OCI-LY1 (cell line): ENCODE measurements at regions not wholly inside any gene's neighbourhood (a gene's known extent, or its start where the extent isn't known, plus 50 kb on each side); places are given as distances from the start of the nearest gene placed in this dataset.

ENCODE experiments used
- H2AFZ ChIP-seq: fragments of 200-600 bp; sonication (generic), shearing (Covaris generic); 2 replicates; pipeline ENCODE4 v1.6.0; 2014; ENCODE audit warnings: antibody characterized with exemption, mild to moderate bottlenecking, low read length
- H3F3A ChIP-seq: fragments of 200-600 bp; sonication (generic), shearing (Covaris generic); 2 replicates; pipeline ENCODE4 v1.6.0; 2014; ENCODE audit warnings: mild to moderate bottlenecking, antibody characterized with exemption, low read length, moderate library complexity; ENCODE audit not compliant: insufficient read depth
- H3K27ac ChIP-seq: fragments of 200-600 bp; sonication (generic); 2 replicates; pipeline ENCODE4 v1.5.1; 2014; ENCODE audit warnings: low read length, mixed run types, mild to moderate bottlenecking, low read depth; ENCODE audit not compliant: poor library complexity, severe bottlenecking
- H3K27me3 ChIP-seq: fragments of 200-600 bp; sonication (generic); 2 replicates; pipeline ENCODE4 v1.6.0; 2014; ENCODE audit warnings: antibody characterized with exemption, mild to moderate bottlenecking, low read length, moderate library complexity; ENCODE audit not compliant: insufficient read depth
- H3K36me3 ChIP-seq: fragments of 200-600 bp; sonication (generic); 2 replicates; pipeline ENCODE4 v1.6.1; 2014; ENCODE audit warnings: mild to moderate bottlenecking, antibody characterized with exemption, low read length, moderate library complexity, mixed read lengths; ENCODE audit not compliant: insufficient read depth
- H3K4me1 ChIP-seq: fragments of 200-600 bp; sonication (generic); 2 replicates; pipeline ENCODE4 v1.5.1; 2014; ENCODE audit warnings: mild to moderate bottlenecking, low read length, moderate library complexity; ENCODE audit not compliant: insufficient read depth, severe bottlenecking
- H3K4me2 ChIP-seq: fragments of 200-600 bp; sonication (generic), shearing (Covaris generic); 2 replicates; pipeline ENCODE4 v1.6.1; 2014; ENCODE audit warnings: low read length
- H3K4me3 ChIP-seq: fragments of 200-600 bp; sonication (generic); 2 replicates; pipeline ENCODE4 v1.5.1; 2014; ENCODE audit warnings: low read length, low read depth, mild to moderate bottlenecking, mixed read lengths; ENCODE audit not compliant: poor library complexity, severe bottlenecking
- H3K79me2 ChIP-seq: fragments of 200-600 bp; shearing (Covaris generic); 2 replicates; pipeline ENCODE4 v1.6.1; 2016; ENCODE audit warnings: mixed run types, low read length, mixed read lengths; ENCODE audit not compliant: insufficient read depth
- H3K9ac ChIP-seq: fragments of 200-600 bp; sonication (generic), shearing (Covaris generic); 2 replicates; pipeline ENCODE4 v1.6.1; 2014; ENCODE audit warnings: mild to moderate bottlenecking, low read length, mixed read lengths
- H3K9me2 ChIP-seq: fragments of 200-600 bp; sonication (generic), shearing (Covaris generic); 2 replicates; pipeline ENCODE4 v1.6.1; 2014; ENCODE audit warnings: low read depth, mild to moderate bottlenecking, low read length, mixed read lengths
- H3K9me3 ChIP-seq: fragments of 200-600 bp; shearing (Covaris generic); 2 replicates; pipeline ENCODE4 v1.6.1; 2014; ENCODE audit warnings: low read length, mixed read lengths
- H4K20me1 ChIP-seq: fragments of 200-600 bp; sonication (generic), shearing (Covaris generic); 2 replicates; pipeline ENCODE4 v1.6.0; 2016; ENCODE audit warnings: mild to moderate bottlenecking, low read length; ENCODE audit not compliant: insufficient read depth
- CTCF ChIP-seq: fragments of 200-600 bp; sonication (generic), shearing (Covaris generic); IDR thresholded peaks from 2 replicates; pipeline ENCODE4 v1.5.1; 2017; ENCODE audit warnings: mild to moderate bottlenecking, antibody characterized with exemption, low read length, moderate library complexity, mixed read lengths
- EZH2 ChIP-seq: fragments of 200-600 bp; sonication (generic), shearing (Covaris generic); IDR thresholded peaks from 2 replicates; pipeline ENCODE4 v1.8.0; 2017; ENCODE audit warnings: borderline replicate concordance, mixed run types, mild to moderate bottlenecking, antibody characterized with exemption, low read length, moderate library complexity, mixed read lengths

DNA sequence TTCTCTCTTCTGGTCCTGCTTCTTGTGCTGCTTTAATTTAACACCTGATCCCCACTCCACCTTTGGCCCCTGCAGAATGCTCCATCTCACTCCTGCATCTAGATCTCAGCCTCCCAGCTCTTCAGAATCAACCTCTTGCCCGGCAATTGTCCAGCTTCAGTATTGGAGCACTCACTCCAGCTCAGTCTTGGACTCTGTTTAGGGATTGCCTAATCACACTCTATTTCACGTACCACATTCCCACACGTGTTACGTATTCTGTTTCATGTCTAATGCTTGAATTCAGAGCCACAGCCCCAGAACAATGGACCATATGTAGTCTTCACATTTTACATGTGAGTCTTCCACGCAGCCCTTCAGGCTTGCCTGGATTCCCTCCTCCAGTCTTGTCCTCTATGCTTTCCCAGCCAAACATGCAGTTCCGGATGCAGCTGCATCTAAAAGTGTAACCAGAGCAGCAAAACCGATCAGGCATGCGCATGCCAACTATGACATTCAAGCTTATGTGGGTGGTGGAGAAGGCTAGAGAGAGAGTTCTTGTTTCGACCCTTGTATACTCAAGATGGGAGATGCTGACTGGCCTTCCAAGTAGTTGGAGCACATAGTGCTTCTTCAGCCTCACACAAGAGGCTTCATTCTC, 105.2 kb upstream of the FAM9A start:
- Histone ChIP-seq H3K9me2 (no peaks in the 10 kb centered on the region), H3K27me3 (no peaks in the 10 kb centered on the region), H3K9ac (no peak overlapping the region), H3K79me2 (no peaks in the 10 kb centered on the region), H3K36me3 (no peaks in the 10 kb centered on the region), H3K4me2 (no peak overlapping the region), H3K4me1 (no peaks in the 10 kb centered on the region), H3F3A (no peaks in the 10 kb centered on the region), H3K27ac (no peak overlapping the region), H3K4me3 (no peak overlapping the region), H2AFZ (no peak overlapping the region), H4K20me1 (no peaks in the 10 kb centered on the region), H3K9me3 (no peaks in the 10 kb centered on the region)
- TF ChIP-seq EZH2 (no peak), CTCF (no peak)

DNA sequence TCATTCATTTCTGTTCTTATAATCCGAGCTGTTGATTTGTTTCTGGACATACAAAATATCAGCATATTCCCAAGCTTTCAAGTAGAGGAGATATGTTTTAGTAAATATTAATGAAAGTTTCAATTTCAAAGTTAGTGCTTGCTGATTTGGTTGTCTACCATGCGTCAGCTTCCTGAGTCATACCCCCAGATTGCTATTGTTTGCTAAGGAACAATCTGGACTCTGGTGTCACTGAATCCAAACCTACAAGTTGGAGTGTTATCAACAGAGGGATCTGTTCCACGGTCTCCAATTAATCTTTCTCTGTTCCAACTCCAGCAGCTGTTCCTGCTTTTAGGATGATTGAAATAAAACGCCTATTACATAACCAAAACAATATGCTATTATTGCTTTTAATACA, 96.1 kb upstream of the FAM9A start:
- no peak overlapping the region for H3K4me2 ChIP-seq
- no peaks in the 10 kb centered on the region for H3K9me3 ChIP-seq
- H2AFZ ChIP-seq: no peak overlapping the region
- TF ChIP-seq CTCF (no peak), EZH2 (no peak)
- no peaks in the 10 kb centered on the region for H3K36me3 ChIP-seq
- H4K20me1 ChIP-seq: no peaks in the 10 kb centered on the region
- H3F3A ChIP-seq: no peaks in the 10 kb centered on the region
- no peaks in the 10 kb centered on the region for H3K27me3 ChIP-seq
- H3K27ac ChIP-seq: no peak overlapping the region
- no peak overlapping the region for H3K4me3 ChIP-seq
- H3K4me1 ChIP-seq: no peaks in the 10 kb centered on the region
- no peaks in the 10 kb centered on the region for H3K9me2 ChIP-seq
- no peaks in the 10 kb centered on the region for H3K79me2 ChIP-seq
- no peak overlapping the region for H3K9ac ChIP-seq

DNA sequence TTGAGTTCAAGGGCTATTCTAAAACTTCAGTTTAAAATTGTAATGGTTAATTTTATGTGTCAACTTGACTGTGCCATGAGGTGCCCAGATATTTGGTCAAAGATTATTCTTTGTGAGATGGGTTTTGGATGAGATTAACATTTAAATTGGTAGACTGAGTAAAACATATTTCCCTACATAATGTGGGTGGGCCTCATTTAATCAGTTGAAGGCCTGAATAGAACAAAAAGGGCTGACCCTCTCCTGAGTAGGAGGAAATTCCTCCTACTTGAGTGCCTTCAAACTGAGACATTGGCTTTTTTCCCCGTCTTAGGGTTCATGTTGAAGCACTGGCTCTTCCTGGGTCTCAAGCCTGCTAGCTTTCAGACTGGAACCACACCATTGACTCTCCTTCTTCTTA, 89.6 kb upstream of the FAM9A start:
- Histone ChIP-seq H2AFZ (no peak overlapping the region), H3K9me3 (no peaks in the 10 kb centered on the region), H3K4me1 (no peaks in the 10 kb centered on the region), H3K27ac (no peak overlapping the region), H3K36me3 (no peaks in the 10 kb centered on the region), H3K79me2 (no peaks in the 10 kb centered on the region), H3K4me2 (no peak overlapping the region), H3K27me3 (no peaks in the 10 kb centered on the region), H3K9me2 (no peaks in the 10 kb centered on the region), H3K9ac (no peak overlapping the region), H3F3A (no peaks in the 10 kb centered on the region), H3K4me3 (no peak overlapping the region), H4K20me1 (no peaks in the 10 kb centered on the region)
- no peak for TF ChIP-seq EZH2
- TF ChIP-seq CTCF: no peak
